NCI-H2029 (cell line): ENCODE measurements at regions not wholly inside any gene's neighbourhood (a gene's known extent, or its start where the extent isn't known, plus 50 kb on each side); places are given as distances from the start of the nearest gene placed in this dataset.

Experiments used
- DNase-seq: peaks from one replicate; lab custom pipeline; 2025; lab: John Stamatoyannopoulos, UW

GRCh38 chr16:65202461-65202860 is 80.6 kb upstream of the CDH11 start:
- DNase-seq = no peak

GRCh38 chr16:65201511-65201910 is 79.6 kb upstream of the CDH11 start:
- no peak for DNase-seq

GRCh38 chr16:65200857-65201256 is 79.0 kb upstream of the CDH11 start:
- no peak for DNase-seq

GRCh38 chr16:65200156-65200773 is 78.4 kb upstream of the CDH11 start:
- no peak for DNase-seq

- DNase-seq = no peak
Measured at GRCh38 chr16:65196420-65197075, 74.7 kb upstream of the CDH11 start.

GRCh38 chr16:65195998-65196397 is 74.1 kb upstream of the CDH11 start:
- no peak for DNase-seq

- no peak for DNase-seq
Measured at GRCh38 chr16:65185241-65185778, 63.4 kb upstream of the CDH11 start.

- no peak for DNase-seq
Measured at GRCh38 chr16:65181071-65181561, 59.3 kb upstream of the CDH11 start.

GRCh38 chr16:65178151-65178550 is 56.3 kb upstream of the CDH11 start:
- no peak for DNase-seq

- no peak for DNase-seq
Measured at GRCh38 chr16:65176603-65177002, 54.7 kb upstream of the CDH11 start.

- no peak for DNase-seq
Measured at GRCh38 chr16:65172356-65172755, 50.5 kb upstream of the CDH11 start.
